OCI-LY1 (cell line): ENCODE measurements at regions not wholly inside any gene's neighbourhood (a gene's known extent, or its start where the extent isn't known, plus 50 kb on each side); places are given as distances from the start of the nearest gene placed in this dataset.

Source experiments
- H2AFZ ChIP-seq: fragments of 200-600 bp; sonication (generic), shearing (Covaris generic); 2 replicates; pipeline ENCODE4 v1.6.0; 2014; ENCODE audit warnings: antibody characterized with exemption, mild to moderate bottlenecking, low read length
- H3F3A ChIP-seq: fragments of 200-600 bp; sonication (generic), shearing (Covaris generic); 2 replicates; pipeline ENCODE4 v1.6.0; 2014; ENCODE audit warnings: mild to moderate bottlenecking, antibody characterized with exemption, low read length, moderate library complexity; ENCODE audit not compliant: insufficient read depth
- H3K27ac ChIP-seq: fragments of 200-600 bp; sonication (generic); 2 replicates; pipeline ENCODE4 v1.5.1; 2014; ENCODE audit warnings: low read length, mixed run types, mild to moderate bottlenecking, low read depth; ENCODE audit not compliant: poor library complexity, severe bottlenecking
- H3K27me3 ChIP-seq: fragments of 200-600 bp; sonication (generic); 2 replicates; pipeline ENCODE4 v1.6.0; 2014; ENCODE audit warnings: antibody characterized with exemption, mild to moderate bottlenecking, low read length, moderate library complexity; ENCODE audit not compliant: insufficient read depth
- H3K36me3 ChIP-seq: fragments of 200-600 bp; sonication (generic); 2 replicates; pipeline ENCODE4 v1.6.1; 2014; ENCODE audit warnings: mild to moderate bottlenecking, antibody characterized with exemption, low read length, moderate library complexity, mixed read lengths; ENCODE audit not compliant: insufficient read depth
- H3K4me1 ChIP-seq: fragments of 200-600 bp; sonication (generic); 2 replicates; pipeline ENCODE4 v1.5.1; 2014; ENCODE audit warnings: mild to moderate bottlenecking, low read length, moderate library complexity; ENCODE audit not compliant: insufficient read depth, severe bottlenecking
- H3K4me2 ChIP-seq: fragments of 200-600 bp; sonication (generic), shearing (Covaris generic); 2 replicates; pipeline ENCODE4 v1.6.1; 2014; ENCODE audit warnings: low read length
- H3K4me3 ChIP-seq: fragments of 200-600 bp; sonication (generic); 2 replicates; pipeline ENCODE4 v1.5.1; 2014; ENCODE audit warnings: low read length, low read depth, mild to moderate bottlenecking, mixed read lengths; ENCODE audit not compliant: poor library complexity, severe bottlenecking
- H3K79me2 ChIP-seq: fragments of 200-600 bp; shearing (Covaris generic); 2 replicates; pipeline ENCODE4 v1.6.1; 2016; ENCODE audit warnings: mixed run types, low read length, mixed read lengths; ENCODE audit not compliant: insufficient read depth
- H3K9ac ChIP-seq: fragments of 200-600 bp; sonication (generic), shearing (Covaris generic); 2 replicates; pipeline ENCODE4 v1.6.1; 2014; ENCODE audit warnings: mild to moderate bottlenecking, low read length, mixed read lengths
- H3K9me2 ChIP-seq: fragments of 200-600 bp; sonication (generic), shearing (Covaris generic); 2 replicates; pipeline ENCODE4 v1.6.1; 2014; ENCODE audit warnings: low read depth, mild to moderate bottlenecking, low read length, mixed read lengths
- H3K9me3 ChIP-seq: fragments of 200-600 bp; shearing (Covaris generic); 2 replicates; pipeline ENCODE4 v1.6.1; 2014; ENCODE audit warnings: low read length, mixed read lengths
- H4K20me1 ChIP-seq: fragments of 200-600 bp; sonication (generic), shearing (Covaris generic); 2 replicates; pipeline ENCODE4 v1.6.0; 2016; ENCODE audit warnings: mild to moderate bottlenecking, low read length; ENCODE audit not compliant: insufficient read depth
- CTCF ChIP-seq: fragments of 200-600 bp; sonication (generic), shearing (Covaris generic); IDR thresholded peaks from 2 replicates; pipeline ENCODE4 v1.5.1; 2017; ENCODE audit warnings: mild to moderate bottlenecking, antibody characterized with exemption, low read length, moderate library complexity, mixed read lengths
- EZH2 ChIP-seq: fragments of 200-600 bp; sonication (generic), shearing (Covaris generic); IDR thresholded peaks from 2 replicates; pipeline ENCODE4 v1.8.0; 2017; ENCODE audit warnings: borderline replicate concordance, mixed run types, mild to moderate bottlenecking, antibody characterized with exemption, low read length, moderate library complexity, mixed read lengths

GRCh38 chr2:205906419-205906818 lies 179.6 kb downstream of the INO80D start:
- TF ChIP-seq EZH2 (no peak), CTCF (no peak)

GRCh38 chr2:205905576-205905975 lies 180.4 kb downstream of the INO80D start:
- H3K4me2 ChIP-seq, result no peak overlapping the region
- no peaks in the 10 kb centered on the region for H3K4me1 ChIP-seq
- no peaks in the 10 kb centered on the region for H3K79me2 ChIP-seq
- TF ChIP-seq EZH2, result no peak
- no peak for TF ChIP-seq CTCF
- H3K27me3 ChIP-seq, result 0 out of 2 replicates have a peak, but pooled peaks cover 3% of the 10 kb centered on the region
- H3F3A ChIP-seq, result no peaks in the 10 kb centered on the region
- H3K9me2 ChIP-seq, result no peaks in the 10 kb centered on the region
- H3K27ac ChIP-seq, result no peak overlapping the region
- no peak overlapping the region for H3K9ac ChIP-seq
- H4K20me1 ChIP-seq, result no peaks in the 10 kb centered on the region
- H3K9me3 ChIP-seq, result no peaks in the 10 kb centered on the region
- H3K4me3 ChIP-seq, result no peak overlapping the region
- no peak overlapping the region for H2AFZ ChIP-seq
- no peaks in the 10 kb centered on the region for H3K36me3 ChIP-seq

More at GRCh38 chr2:205906419-205906818, 179.6 kb downstream of the INO80D start:
- Histone ChIP-seq H2AFZ (no peak overlapping the region), H3K36me3 (no peaks in the 10 kb centered on the region), H3K4me1 (no peaks in the 10 kb centered on the region), H4K20me1 (no peaks in the 10 kb centered on the region), H3K27me3 (0 out of 2 replicates have a peak, but pooled peaks cover 3% of the 10 kb centered on the region), H3F3A (no peaks in the 10 kb centered on the region), H3K4me3 (no peak overlapping the region), H3K4me2 (no peak overlapping the region), H3K9ac (no peak overlapping the region), H3K79me2 (no peaks in the 10 kb centered on the region), H3K9me2 (no peaks in the 10 kb centered on the region), H3K9me3 (no peaks in the 10 kb centered on the region), H3K27ac (no peak overlapping the region)

GRCh38 chr2:205904873-205905272 lies 181.1 kb downstream of the INO80D start:
- TF ChIP-seq CTCF (no peak), EZH2 (no peak)
- no peak overlapping the region for H3K4me2 ChIP-seq
- no peak overlapping the region for H3K27ac ChIP-seq
- no peak overlapping the region for H2AFZ ChIP-seq
- H3K9me3 ChIP-seq, result no peaks in the 10 kb centered on the region
- H4K20me1 ChIP-seq, result no peaks in the 10 kb centered on the region
- H3F3A ChIP-seq, result no peaks in the 10 kb centered on the region
- no peaks in the 10 kb centered on the region for H3K36me3 ChIP-seq
- no peaks in the 10 kb centered on the region for H3K4me1 ChIP-seq
- no peaks in the 10 kb centered on the region for H3K9me2 ChIP-seq
- no peaks in the 10 kb centered on the region for H3K79me2 ChIP-seq
- no peak overlapping the region for H3K4me3 ChIP-seq
- H3K27me3 ChIP-seq, result 0 out of 2 replicates have a peak, but pooled peaks cover 3% of the 10 kb centered on the region
- H3K9ac ChIP-seq, result no peak overlapping the region
